ENCODE measurements at regions not wholly inside any gene's neighbourhood (a gene's known extent, or its start where the extent isn't known, plus 50 kb on each side); places are given as distances from the start of the nearest gene placed in this dataset.

GRCh38 chr11:87739261-87739660 is 436.0 kb downstream of the RAB38 start:
- ATAC-seq: no peak
- intact Hi-C loops (cut with DNase I): no loop called here
- Histone ChIP-seq H3K9me3 (no peaks in the 10 kb centered on the region), H3K4me3 (no peak overlapping the region), H3K27ac (no peak overlapping the region), H3K36me3 (no peaks in the 10 kb centered on the region), H3K4me1 (peaks cover 0 to 4% of the 10 kb centered on the region in 2 donors), H3K27me3 (no peaks in the 10 kb centered on the region)
- no peak for TF ChIP-seq CTCF (IDR thresholded peaks at IDR 0.05)
- no peak for DNase-seq

- H3K4me3 ChIP-seq: no peak overlapping the region
- intact Hi-C loops (cut with DNase I): no loop called here
- no peaks in the 10 kb centered on the region for H3K9me3 ChIP-seq
- no peaks in the 10 kb centered on the region for H3K36me3 ChIP-seq
- ATAC-seq (no peak), DNase-seq (no peak)
- no peaks in the 10 kb centered on the region for H3K27me3 ChIP-seq
- peaks cover 0 to 4% of the 10 kb centered on the region in 2 donors for H3K4me1 ChIP-seq
- no peak overlapping the region for H3K27ac ChIP-seq
- no peak for TF ChIP-seq CTCF (IDR thresholded peaks at IDR 0.05)
Measured at GRCh38 chr11:87736928-87737327, 438.3 kb downstream of the RAB38 start.

- H3K27me3 ChIP-seq: no peaks in the 10 kb centered on the region
- no peaks in the 10 kb centered on the region for H3K36me3 ChIP-seq
- TF ChIP-seq CTCF (IDR thresholded peaks at IDR 0.05): no peak
- intact Hi-C loops (cut with DNase I): no loop called here
- DNase-seq: no peak
- peak; percentile 57 for ATAC-seq
- H3K4me1 ChIP-seq: peaks cover 0 to 8% of the 10 kb centered on the region in 2 donors
- H3K4me3 ChIP-seq: no peak overlapping the region
- no peaks in the 10 kb centered on the region for H3K9me3 ChIP-seq
- no peak overlapping the region for H3K27ac ChIP-seq
Measured at GRCh38 chr11:87726506-87726905, 448.7 kb downstream of the RAB38 start.

GRCh38 chr11:87724358-87724757 is 450.9 kb downstream of the RAB38 start:
- intact Hi-C loops (cut with DNase I): no loop called here

More at GRCh38 chr11:87724358-87724757, 450.9 kb downstream of the RAB38 start:
- no peak overlapping the region for H3K27ac ChIP-seq
- no peak overlapping the region for H3K4me3 ChIP-seq
- no peaks in the 10 kb centered on the region for H3K9me3 ChIP-seq
- TF ChIP-seq CTCF (IDR thresholded peaks at IDR 0.05): no peak
- no peaks in the 10 kb centered on the region for H3K27me3 ChIP-seq
- DNase-seq (no peak), ATAC-seq (no peak)
- no peaks in the 10 kb centered on the region for H3K36me3 ChIP-seq
- H3K4me1 ChIP-seq: peaks cover 0 to 8% of the 10 kb centered on the region in 2 donors
